ENCODE measurements at regions not wholly inside any gene's neighbourhood (a gene's known extent, or its start where the extent isn't known, plus 50 kb on each side); places are given as distances from the start of the nearest gene placed in this dataset.
"Not testable (repeated sequence)": the region's sequence is repeated elsewhere in the genome, so short reads cannot be mapped to it uniquely, and the experiment has no call there.

DNA sequence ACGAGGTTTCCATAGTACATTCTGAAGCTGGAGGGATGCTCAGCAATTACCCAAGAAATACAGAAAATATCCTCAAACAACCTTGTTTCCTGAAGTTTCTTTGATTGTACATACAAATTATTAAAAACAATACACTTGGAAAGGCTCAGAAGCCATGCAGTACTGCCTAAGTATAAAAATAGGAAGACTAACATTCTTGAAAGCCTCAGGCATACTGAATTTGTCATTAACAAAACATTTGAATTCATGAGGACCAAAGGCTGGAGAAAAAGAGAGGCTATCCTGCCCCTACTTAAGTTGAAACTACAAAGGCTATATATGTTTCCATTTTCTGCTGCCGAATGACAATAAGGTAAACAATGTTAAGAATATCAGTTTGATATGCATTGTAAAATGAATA is 54.3 kb upstream of the SGCE start:
- FAIRE-seq = no peak
- WGBS, 2 experiments (ENCODE audit: extremely low coverage in 1 of 2, insufficient coverage in 1 of 2, insufficient read length in 1 of 2, insufficient replicate concordance in 2 of 2, low coverage in 1 of 2, low lambda C conversion rate in 2 of 2, missing lambda C conversion rate in 1 of 2) = 85% methylated on average over 2 of the region's 2 CpGs; no CpG with 5 or more reads in 1 of the 2 experiments
- no peak overlapping the region for H3K4me2 ChIP-seq (ENCODE audit: insufficient read depth in 1 of 2, low read depth in 2 of 2, low read length in 2 of 2)

DNA sequence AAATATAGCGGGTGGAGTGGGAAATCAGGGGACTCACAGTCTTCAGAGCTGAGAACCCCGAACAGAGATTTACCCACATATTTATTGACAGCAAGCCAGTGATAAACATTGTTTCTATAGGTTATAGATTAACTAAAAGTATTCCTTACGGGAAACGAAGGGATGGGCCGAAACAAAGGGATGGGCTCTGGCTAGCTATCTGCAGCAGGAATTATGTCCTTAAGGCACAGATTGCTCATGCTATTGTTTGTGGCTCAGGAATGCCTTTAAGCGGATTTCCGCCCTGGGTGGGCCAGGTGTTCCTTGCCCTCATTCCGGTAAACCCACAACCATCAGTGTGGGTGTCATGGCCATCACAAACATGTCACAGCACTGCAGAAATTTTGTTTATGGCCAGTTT is 66.4 kb upstream of the SGCE start:
- 94% methylated on average over 7 of the region's 8 CpGs; no CpG with 5 or more reads in 1 of the 2 experiments for WGBS, 2 experiments (ENCODE audit: extremely low coverage in 1 of 2, insufficient coverage in 1 of 2, insufficient read length in 1 of 2, insufficient replicate concordance in 2 of 2, low coverage in 1 of 2, low lambda C conversion rate in 2 of 2, missing lambda C conversion rate in 1 of 2)
- H3K9ac ChIP-seq (replicated peaks in 1 of 4; ENCODE audit: extremely low read depth in 1 of 4, low read depth in 3 of 4, low read length in 3 of 4); FAIRE-seq; H2AFZ ChIP-seq (ENCODE audit: low read length); H3K9me3 ChIP-seq (ENCODE audit: insufficient read depth in 2 of 2, low read depth in 1 of 2, low read length in 1 of 2); H2BK12ac ChIP-seq (ENCODE audit: low read depth, low read length); H4K5ac ChIP-seq (ENCODE audit: insufficient read length, low read depth, low read length); H3K79me1 ChIP-seq (ENCODE audit: low read depth, low read length); H3K23me2 ChIP-seq (ENCODE audit: low read depth, low read length); H2AK5ac ChIP-seq (ENCODE audit: low read depth, low read length); H4K91ac ChIP-seq (replicated peaks; ENCODE audit: insufficient read length, low read length); H3K18ac ChIP-seq (ENCODE audit: extremely low read depth, low read length); H3K4me1 ChIP-seq (replicated peaks in 1 of 4; ENCODE audit: control insufficient read depth in 3 of 4, insufficient read depth in 4 of 4, low read length in 3 of 4); H3K4me3 ChIP-seq (ENCODE audit: extremely low read depth in 1 of 4, insufficient read depth in 2 of 4, low read depth in 3 of 4, low read length in 4 of 4); H3K27ac ChIP-seq (ENCODE audit: low read depth, low read length); H2BK5ac ChIP-seq (ENCODE audit: low read depth, low read length); H3K36me3 ChIP-seq (ENCODE audit: control insufficient read depth in 2 of 4, insufficient read depth in 4 of 4, low read length in 3 of 4); H3K4ac ChIP-seq (replicated peaks; ENCODE audit: insufficient read length, low read depth, low read length); POLR2A ChIA-PET (ENCODE audit: partially characterized antibody); H2BK20ac ChIP-seq (ENCODE audit: low read length); H3K14ac ChIP-seq (ENCODE audit: insufficient read length); H3K79me2 ChIP-seq (ENCODE audit: control insufficient read depth in 1 of 2, insufficient read depth in 2 of 2, low read length in 2 of 2); H4K20me1 ChIP-seq (replicated peaks in 1 of 2; ENCODE audit: control insufficient read depth in 1 of 2, insufficient read depth in 2 of 2, low read length in 2 of 2); H4K8ac ChIP-seq (ENCODE audit: extremely low read depth, insufficient read depth, low read length); H3K23ac ChIP-seq (ENCODE audit: insufficient read length); DNase-seq (ENCODE audit: low read depth in 1 of 2, low spot score in 2 of 2); H3K4me2 ChIP-seq (ENCODE audit: insufficient read depth in 1 of 2, low read depth in 2 of 2, low read length in 2 of 2); H2BK120ac ChIP-seq (replicated peaks; ENCODE audit: low read depth, low read length); H3K27me3 ChIP-seq (replicated peaks in 1 of 4; ENCODE audit: control insufficient read depth in 3 of 4, extremely low read depth in 1 of 4, insufficient read depth in 3 of 4, low read length in 3 of 4); H2BK15ac ChIP-seq (ENCODE audit: low read length); H3K56ac ChIP-seq (replicated peaks; ENCODE audit: insufficient read length, low read depth, low read length): not testable (repeated sequence)
- CTCF ChIA-PET (ENCODE audit: partially characterized antibody) = interaction anchor here (0.7 kb wide), 1 partner anchor 330 kb away, joined by 4 read pairs; no protein-coding TSS in a partner anchor

More for the DNA sequence above, 54.3 kb upstream of the SGCE start:
- no peak overlapping the region for H2AK5ac ChIP-seq (ENCODE audit: low read depth, low read length)
- H3K27me3 ChIP-seq (replicated peaks in 1 of 4; ENCODE audit: control insufficient read depth in 3 of 4, extremely low read depth in 1 of 4, insufficient read depth in 3 of 4, low read length in 3 of 4) = no peaks in the 10 kb centered on the region
- no peak overlapping the region for H3K23ac ChIP-seq (ENCODE audit: insufficient read length)
- no peak overlapping the region for H2BK5ac ChIP-seq (ENCODE audit: low read depth, low read length)
- DNase-seq (ENCODE audit: low read depth in 1 of 2, low spot score in 2 of 2) = no peak
- no peak overlapping the region for H3K4me3 ChIP-seq (ENCODE audit: extremely low read depth in 1 of 4, insufficient read depth in 2 of 4, low read depth in 3 of 4, low read length in 4 of 4)
- no peak overlapping the region for H2BK12ac ChIP-seq (ENCODE audit: low read depth, low read length)
- no peaks in the 10 kb centered on the region for H3K79me2 ChIP-seq (ENCODE audit: control insufficient read depth in 1 of 2, insufficient read depth in 2 of 2, low read length in 2 of 2)
- no peak overlapping the region for H2AFZ ChIP-seq (ENCODE audit: low read length)
- H3K79me1 ChIP-seq (ENCODE audit: low read depth, low read length) = no peaks in the 10 kb centered on the region
- H3K4me1 ChIP-seq (replicated peaks in 1 of 4; ENCODE audit: control insufficient read depth in 3 of 4, insufficient read depth in 4 of 4, low read length in 3 of 4) = no peaks in the 10 kb centered on the region
- H3K4ac ChIP-seq (replicated peaks; ENCODE audit: insufficient read length, low read depth, low read length) = no peak overlapping the region
- no peak for TF ChIP-seq POLR2AphosphoS5 (IDR thresholded peaks at IDR 0.05; ENCODE audit: low read depth, low read length)
- no peak for TF ChIP-seq NRF1 (IDR thresholded peaks at IDR 0.05; ENCODE audit: low read depth, low read length)
- TF ChIP-seq BRCA1 (IDR thresholded peaks at IDR 0.05; ENCODE audit: low read depth, low read length) = no peak
- no peaks in the 10 kb centered on the region for H3K36me3 ChIP-seq (ENCODE audit: control insufficient read depth in 2 of 4, insufficient read depth in 4 of 4, low read length in 3 of 4)
- no peak overlapping the region for H4K8ac ChIP-seq (ENCODE audit: extremely low read depth, insufficient read depth, low read length)
- H3K56ac ChIP-seq (replicated peaks; ENCODE audit: insufficient read length, low read depth, low read length) = no peak overlapping the region
- H2BK20ac ChIP-seq (ENCODE audit: low read length) = no peak overlapping the region
- no peak overlapping the region for H3K9ac ChIP-seq (replicated peaks in 1 of 4; ENCODE audit: extremely low read depth in 1 of 4, low read depth in 3 of 4, low read length in 3 of 4)
- H3K23me2 ChIP-seq (ENCODE audit: low read depth, low read length) = no peaks in the 10 kb centered on the region
- no peak overlapping the region for H3K14ac ChIP-seq (ENCODE audit: insufficient read length)
- H3K18ac ChIP-seq (ENCODE audit: extremely low read depth, low read length) = no peak overlapping the region
- ChIA-PET POLR2A (ENCODE audit: partially characterized antibody) (no interaction called here), CTCF (ENCODE audit: partially characterized antibody) (no interaction called here)
- H2BK15ac ChIP-seq (ENCODE audit: low read length) = no peak overlapping the region
- no peak overlapping the region for H4K91ac ChIP-seq (replicated peaks; ENCODE audit: insufficient read length, low read length)
- H3K27ac ChIP-seq (ENCODE audit: low read depth, low read length) = no peak overlapping the region
- H4K5ac ChIP-seq (ENCODE audit: insufficient read length, low read depth, low read length) = no peak overlapping the region
- peaks cover 0 to under 1% of the 10 kb centered on the region in 2 experiments; a peak in 1 of 4 replicates for H3K9me3 ChIP-seq (ENCODE audit: insufficient read depth in 2 of 2, low read depth in 1 of 2, low read length in 1 of 2)
- H4K20me1 ChIP-seq (replicated peaks in 1 of 2; ENCODE audit: control insufficient read depth in 1 of 2, insufficient read depth in 2 of 2, low read length in 2 of 2) = no peaks in the 10 kb centered on the region
- H2BK120ac ChIP-seq (replicated peaks; ENCODE audit: low read depth, low read length) = no peak overlapping the region

All from H1 (cell line).